Esophagus muscularis mucosa (tissue), 3 donors: ENCODE measurements at regions not wholly inside any gene's neighbourhood (a gene's known extent, or its start where the extent isn't known, plus 50 kb on each side); places are given as distances from the start of the nearest gene placed in this dataset.

Source experiments
- POLR2AphosphoS5 ChIP-seq, 2 donors: sonication (generic); formaldehyde crosslinking; IDR thresholded peaks; one replicate each; pipeline ENCODE4 v1.6.1; 2017; ENCODE audit warnings: antibody characterized with exemption in 2 of 2
- TF ChIP-seq, protein P1 (sequence below), 3 experiments: fragments of 200-600 bp in 2 of 3; fragments of 450-650 bp in 1 of 3; sonication (generic) in 2 of 3; IDR thresholded peaks; one replicate each; pipeline ENCODE4 v1.5.1; 2017 to 2019; ENCODE audit warnings: antibody characterized with exemption in 3 of 3, mild to moderate bottlenecking in 2 of 3, moderate library complexity in 1 of 3

GRCh38 chr21:25314247-25314646 is 293.0 kb downstream of the MRPL39 start:
- TF ChIP-seq, protein P1, sequence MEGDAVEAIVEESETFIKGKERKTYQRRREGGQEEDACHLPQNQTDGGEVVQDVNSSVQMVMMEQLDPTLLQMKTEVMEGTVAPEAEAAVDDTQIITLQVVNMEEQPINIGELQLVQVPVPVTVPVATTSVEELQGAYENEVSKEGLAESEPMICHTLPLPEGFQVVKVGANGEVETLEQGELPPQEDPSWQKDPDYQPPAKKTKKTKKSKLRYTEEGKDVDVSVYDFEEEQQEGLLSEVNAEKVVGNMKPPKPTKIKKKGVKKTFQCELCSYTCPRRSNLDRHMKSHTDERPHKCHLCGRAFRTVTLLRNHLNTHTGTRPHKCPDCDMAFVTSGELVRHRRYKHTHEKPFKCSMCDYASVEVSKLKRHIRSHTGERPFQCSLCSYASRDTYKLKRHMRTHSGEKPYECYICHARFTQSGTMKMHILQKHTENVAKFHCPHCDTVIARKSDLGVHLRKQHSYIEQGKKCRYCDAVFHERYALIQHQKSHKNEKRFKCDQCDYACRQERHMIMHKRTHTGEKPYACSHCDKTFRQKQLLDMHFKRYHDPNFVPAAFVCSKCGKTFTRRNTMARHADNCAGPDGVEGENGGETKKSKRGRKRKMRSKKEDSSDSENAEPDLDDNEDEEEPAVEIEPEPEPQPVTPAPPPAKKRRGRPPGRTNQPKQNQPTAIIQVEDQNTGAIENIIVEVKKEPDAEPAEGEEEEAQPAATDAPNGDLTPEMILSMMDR (IDR thresholded peaks at IDR 0.05): no peak
- no peak for TF ChIP-seq POLR2AphosphoS5 (IDR thresholded peaks at IDR 0.05)
